NCI-H187 (cell line): ENCODE measurements at regions not wholly inside any gene's neighbourhood (a gene's known extent, or its start where the extent isn't known, plus 50 kb on each side); places are given as distances from the start of the nearest gene placed in this dataset.
"Not testable (repeated sequence)": the region's sequence is repeated elsewhere in the genome, so short reads cannot be mapped to it uniquely, and the experiment has no call there.

Source experiments
- DNase-seq, 2 experiments: peaks; one replicate each; lab custom pipeline; 2025; lab: John Stamatoyannopoulos, UW

DNA sequence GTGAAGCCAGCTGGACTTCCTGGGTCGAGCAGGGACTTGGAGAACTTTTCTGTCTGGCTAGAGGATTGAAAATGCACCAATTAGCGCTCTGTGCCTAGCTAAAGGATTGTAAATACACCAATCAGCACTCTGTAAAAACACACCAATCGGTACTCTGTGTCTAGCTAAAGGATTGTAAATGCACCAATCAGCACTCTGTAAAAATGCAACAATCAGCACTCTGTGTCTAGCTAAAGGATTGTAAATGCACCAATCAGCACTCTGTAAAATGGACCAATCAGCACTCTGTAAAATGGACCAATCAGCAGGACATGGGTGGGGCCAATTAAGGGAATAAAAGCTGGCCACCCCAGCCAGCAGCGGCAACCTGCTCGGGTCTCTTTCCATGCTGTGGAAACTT is 97.3 kb upstream of the GALNT15 start:
- not testable (repeated sequence) for DNase-seq

DNA sequence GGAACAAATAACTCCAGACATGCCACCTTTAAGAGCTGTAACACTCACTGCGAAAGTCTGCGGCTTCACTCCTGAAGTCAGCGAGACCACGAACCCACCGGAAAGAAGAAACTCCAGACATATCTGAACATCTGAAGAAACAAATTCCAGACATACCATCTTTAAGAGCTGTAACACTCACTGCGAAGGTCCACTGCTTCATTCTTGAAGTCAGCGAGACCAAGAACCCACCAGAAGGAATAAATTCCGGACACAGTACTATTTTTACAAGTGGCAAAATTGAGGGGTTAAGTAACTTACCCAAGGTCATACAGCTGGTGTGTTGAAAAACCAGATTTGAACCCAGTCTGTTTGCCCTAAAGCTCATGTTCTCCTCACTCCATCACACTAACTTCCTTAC is 96.8 kb upstream of the GALNT15 start:
- DNase-seq, result not testable (repeated sequence)

DNA sequence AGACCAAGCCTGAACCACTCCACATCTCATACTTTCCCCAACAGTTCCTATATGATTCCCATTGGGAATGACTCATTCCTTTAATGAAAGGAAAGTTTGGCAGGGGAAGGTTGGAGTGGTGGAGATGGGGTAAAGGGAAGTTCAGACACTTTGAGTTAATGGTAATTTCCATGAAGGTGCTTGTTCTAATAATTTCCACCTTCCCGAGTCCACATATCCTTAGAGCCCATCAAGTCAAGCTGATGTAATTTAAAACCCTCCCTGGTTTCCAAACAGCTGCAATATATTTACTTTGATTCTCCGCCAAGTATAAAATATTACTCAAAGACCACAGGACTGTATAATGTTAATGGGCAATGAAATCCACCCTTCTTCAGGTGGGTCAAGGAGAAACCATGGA is 95.0 kb upstream of the GALNT15 start:
- DNase-seq, result no peak

DNA sequence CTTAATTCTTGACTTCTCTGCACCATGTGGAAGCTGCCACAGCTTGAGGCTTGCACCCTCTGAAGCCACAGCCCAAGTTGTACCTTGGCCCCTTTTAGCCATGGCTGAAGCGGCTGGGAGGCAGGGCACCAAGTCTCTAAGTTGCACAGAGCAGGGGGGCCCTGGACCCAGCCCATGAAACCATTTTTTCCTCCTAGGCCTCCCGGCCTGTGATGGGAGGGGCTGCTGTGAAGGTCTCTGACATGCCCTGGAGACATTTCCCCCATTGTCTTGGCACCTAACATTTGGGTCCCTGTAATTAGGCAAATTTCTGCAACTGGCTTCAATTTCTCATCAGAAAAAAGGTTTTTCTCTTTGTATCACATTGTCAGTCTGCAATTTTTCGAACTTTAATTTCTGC is 92.8 kb upstream of the GALNT15 start:
- DNase-seq, result no peak

DNA sequence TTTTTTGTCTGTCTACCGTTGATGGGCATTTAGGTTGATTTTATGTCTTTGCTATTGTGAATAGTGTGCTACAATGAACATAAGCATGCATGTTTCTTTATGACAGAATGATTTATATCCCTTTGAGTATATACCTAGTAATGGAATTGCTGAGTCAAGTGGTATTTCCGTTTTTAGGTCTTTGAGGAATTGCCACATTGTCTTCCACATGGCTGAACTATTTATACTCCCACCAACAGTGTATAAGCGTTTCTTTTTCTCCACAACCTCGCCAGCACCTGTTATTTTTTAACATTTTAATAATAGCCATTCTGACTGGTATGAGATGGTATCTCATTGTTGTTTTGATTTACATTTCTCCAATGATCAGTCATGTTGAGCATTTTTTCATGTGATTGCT is 89.6 kb upstream of the GALNT15 start:
- DNase-seq, result no peak

DNA sequence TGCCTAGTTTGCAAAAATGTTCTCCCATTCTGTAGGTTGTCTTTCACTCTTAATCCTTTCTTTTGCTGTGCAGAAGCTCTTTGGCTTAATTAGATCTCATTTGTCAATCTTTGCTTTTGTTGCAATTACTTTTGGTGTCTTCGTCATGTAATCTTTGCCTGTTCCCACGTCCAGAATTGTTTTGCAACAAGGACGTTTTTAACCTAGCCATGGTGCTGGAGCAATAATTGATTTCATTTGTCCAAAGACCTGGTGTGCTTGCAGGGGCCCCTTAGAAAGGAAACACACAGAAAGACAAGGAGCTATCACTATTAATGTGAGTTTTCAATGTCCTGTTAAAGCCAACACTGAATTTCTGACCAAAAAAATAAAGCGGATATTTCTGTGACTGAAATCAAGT is 89.1 kb upstream of the GALNT15 start:
- no peak for DNase-seq

DNA sequence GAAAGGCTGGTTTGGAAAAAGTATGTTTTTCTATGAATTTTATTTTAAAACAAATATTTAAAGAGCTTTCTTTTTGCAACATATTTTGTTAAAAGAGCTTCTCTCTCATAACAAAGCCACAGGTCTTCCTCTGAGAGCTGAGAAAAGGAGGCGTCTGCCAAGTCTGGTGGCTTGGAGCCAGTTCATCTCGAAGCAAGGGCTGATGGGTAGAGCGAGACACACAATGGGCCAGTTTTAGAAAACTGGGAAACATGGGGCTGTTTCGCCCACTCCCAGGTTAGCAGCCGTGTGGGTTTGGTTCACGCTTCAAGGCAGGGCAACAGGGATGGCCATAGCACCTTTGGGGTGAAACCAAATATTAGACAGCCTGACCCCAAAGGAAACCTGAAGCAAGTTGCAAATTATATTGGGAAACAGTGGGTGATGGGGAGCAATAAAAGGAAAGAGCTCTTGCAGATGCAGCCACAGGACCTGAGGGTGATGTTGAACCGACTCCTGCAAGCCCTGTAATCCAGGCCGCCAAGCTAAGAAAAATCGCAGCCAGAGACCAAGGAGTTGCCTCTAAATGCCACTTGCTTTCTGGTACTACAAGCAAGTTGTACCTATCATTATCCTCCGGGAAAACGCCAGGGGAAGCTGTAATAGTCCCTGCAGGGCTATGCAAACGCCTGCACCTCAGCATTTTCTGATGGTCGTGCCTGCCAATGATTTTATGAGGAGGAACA is 88.4 kb upstream of the GALNT15 start:
- no peak for DNase-seq

DNA sequence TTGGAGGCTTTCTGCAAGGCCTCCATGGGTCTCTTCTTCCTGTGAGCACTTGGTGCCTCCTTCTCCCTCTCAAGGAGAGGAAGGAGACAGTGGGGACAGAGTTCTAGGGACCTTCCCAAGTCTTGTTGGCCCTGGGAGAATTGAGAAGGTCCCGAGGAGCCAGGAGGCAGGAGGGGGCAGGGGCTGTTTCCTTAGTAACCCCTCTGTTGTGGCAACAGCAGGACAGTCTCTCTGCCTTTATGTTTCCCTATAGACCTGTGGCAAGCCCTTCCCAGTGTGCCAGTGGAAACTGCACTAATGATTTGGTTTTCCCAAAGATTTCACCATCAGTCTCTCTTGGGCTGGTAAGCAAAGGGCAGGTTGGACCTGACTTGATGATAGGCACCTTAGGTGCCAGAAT is 87.8 kb upstream of the GALNT15 start:
- no peak for DNase-seq

DNA sequence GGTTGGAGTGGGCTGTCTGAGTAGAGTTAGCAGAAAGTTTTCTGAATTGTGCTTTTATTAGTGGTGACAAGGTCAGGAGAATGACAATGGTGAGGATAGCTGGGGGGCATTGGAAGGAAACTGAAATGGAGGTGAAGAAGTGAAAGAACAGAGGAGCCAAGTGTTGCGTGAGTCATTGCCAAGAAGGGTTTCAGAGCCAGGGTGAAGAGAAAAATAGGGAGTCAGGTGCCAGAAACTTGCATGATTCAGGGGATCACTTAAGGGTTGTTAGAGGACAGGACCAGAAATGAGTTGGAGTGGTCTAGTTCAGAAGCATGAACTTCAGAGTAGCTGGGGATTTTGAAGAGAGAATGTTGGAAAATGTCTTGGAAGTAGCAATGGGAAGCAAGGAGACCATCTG is 86.0 kb upstream of the GALNT15 start:
- DNase-seq, result no peak

DNA sequence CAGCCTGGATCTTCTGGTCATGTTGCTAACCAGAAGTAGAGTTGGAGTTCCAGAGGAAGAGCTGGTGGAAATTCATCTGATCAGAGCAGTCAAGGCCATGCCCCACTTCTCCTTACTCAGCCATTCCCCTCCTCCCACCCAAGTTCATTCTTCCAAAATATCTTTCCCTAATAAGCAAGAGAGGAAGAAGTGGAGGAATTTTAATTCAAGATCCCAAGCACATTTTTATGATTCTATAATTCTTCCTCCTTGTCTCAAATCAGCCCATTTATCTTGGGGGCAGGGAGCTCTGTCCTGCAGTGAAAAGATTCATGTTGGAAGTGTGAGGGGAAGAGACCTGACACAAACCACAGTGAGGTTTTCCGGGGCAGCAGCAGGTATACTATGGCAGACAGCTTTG is 85.0 kb upstream of the GALNT15 start:
- no peak for DNase-seq

DNA sequence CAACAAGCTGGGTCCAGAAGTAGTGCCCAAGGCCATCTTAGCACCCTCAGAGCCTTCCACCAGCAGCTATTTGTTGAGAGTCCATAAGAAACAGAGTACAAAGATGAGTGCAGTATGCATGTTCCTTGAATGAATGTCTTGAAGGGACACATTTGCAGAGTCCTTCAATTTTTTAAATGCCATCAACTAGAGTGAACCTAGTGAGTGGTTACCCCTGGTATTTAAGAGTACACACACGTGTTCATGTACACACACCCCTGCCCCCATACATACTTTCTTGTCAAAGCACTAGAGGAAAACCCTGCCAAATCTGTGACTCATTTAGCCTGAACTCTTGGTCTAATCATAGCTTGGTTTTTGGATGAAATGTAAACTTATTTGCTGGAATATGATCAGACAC is 84.5 kb upstream of the GALNT15 start:
- DNase-seq, result no peak

DNA sequence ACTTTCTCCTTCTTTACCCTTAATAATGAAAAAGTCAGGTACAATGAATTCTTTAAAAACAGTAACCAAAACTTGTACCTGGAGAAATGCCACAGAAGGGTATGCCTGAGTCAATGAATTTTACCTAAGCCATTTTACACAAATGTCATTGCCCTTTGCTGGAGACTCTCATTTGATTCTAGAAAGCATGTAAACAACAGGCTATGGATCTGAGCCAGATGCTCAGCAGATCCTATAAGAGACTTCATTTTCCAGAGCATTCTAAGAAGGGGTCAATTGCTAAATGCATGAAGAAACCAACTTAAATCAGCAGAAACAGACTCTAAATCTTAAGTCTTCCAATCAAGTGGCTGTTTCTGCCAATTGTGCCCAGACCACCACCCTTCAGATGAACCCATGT is 83.8 kb upstream of the GALNT15 start:
- no peak for DNase-seq

DNA sequence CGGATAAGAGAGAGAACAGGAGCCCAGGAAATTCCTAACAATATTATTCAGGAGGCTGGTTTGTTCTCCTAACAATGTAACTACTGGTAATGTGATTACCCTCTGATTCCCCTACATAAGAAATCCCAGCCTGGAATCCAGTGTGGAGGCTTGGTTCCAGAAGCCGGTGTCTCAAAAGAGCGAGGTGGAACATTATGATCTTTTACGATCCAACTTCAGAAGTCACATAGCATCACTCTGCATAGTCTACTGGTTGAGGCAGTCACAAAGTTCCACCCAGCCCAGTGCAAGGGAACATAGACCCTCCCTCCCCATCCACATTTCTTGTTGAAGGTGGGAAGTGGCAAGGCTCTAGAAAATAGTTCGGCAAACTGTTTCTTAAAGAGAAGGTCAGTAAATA is 81.6 kb upstream of the GALNT15 start:
- DNase-seq, result no peak

DNA sequence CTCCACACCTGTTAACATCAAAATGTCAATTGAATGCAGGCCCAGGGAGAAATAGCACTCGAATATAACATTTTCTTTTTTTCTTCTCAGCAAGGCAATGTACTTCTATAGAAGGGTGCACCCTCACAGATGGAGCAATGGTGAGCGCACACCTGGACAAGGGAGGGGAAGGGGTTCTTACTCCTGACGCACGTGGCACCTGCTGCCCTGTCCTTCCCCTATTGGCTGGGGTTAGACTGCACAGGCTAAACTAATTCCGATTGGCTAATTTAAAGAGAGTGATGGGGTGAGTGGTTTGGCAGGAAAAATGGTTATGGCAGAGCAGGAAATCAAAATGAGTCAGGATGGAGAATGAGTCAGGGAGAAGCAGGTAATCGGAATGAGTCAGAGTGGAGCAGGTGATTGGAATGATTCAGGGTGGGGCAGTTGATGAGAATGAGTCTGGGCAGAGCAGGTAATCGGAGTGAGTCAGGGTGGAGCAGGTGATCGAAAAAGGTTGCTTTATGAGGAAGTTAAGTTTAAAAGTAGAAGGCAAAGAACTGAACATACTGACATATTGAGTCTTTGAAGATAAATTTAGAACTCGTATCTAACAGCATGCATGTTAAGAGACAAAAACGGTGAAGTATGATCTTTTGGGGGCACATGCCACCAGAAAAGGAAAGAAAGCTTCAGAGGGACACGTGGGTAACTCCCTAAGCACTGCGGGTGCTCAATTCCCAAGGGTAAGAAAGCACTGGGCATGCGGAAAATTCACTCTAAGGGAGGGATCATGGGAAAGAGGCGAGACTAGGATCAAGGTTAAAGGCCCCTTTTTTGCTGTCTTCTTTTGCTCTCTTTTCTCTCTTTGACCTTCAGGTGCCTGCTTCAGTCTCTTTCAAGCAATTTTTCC is 72.9 kb upstream of the GALNT15 start:
- no peak for DNase-seq

DNA sequence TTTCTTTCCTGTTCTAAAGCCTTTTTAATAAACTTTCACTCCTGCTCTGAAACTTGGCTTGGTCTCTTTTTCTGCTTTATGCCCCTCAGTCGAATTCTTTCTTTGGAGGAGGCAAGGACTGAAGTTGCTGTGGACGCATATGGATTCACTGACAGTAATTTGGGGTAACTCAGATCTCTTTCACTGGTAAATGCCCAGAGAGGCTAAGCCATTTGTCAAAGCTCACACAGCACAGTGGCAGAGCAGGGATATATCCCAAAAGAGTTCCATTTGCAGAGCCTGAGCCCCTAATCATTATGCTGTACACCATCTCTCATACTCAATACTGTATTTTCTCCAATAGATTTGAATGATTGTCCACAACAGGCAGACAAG is 72.3 kb upstream of the GALNT15 start:
- no peak for DNase-seq

DNA sequence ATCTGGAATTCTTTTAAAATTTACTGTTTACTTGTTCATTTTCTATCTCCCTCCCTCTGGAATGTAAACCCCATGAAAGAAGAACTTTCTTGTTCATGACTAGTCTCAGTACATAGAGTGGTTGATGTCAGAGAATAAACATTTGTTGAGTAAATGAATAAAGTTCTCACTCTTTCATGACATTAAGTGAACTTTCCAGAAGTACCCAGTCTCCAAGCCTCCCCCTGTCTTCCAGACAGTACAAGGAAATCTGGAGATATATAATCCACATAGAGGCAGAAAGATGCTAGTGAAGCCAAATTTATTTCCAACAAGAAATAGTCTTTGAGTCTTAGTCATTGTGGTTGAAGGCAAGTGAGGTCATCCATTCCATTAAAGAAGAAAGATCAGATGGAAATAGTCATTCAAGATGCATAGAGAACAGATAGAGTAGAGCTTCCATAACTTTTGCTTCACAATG is 71.5 kb upstream of the GALNT15 start:
- no peak for DNase-seq

DNA sequence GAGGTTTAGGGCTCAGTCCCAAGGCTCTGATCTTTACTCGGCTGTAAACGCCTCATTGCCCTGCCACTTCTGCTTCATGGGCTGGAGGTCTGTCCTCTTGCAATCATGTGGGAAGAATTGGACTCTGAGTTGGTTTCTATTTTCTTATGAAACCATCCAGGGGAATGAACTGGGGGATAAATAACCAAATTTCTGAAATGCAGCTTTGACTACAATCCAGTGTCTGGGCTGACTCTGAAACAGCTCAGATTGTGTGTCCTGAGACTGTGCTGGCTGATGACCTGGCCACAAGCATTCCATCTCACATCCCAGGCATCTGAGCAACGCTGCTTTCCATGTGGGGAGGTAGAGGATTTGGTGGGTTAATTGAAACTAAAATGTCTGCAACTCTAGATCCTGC is 71.0 kb upstream of the GALNT15 start:
- DNase-seq, result no peak

DNA sequence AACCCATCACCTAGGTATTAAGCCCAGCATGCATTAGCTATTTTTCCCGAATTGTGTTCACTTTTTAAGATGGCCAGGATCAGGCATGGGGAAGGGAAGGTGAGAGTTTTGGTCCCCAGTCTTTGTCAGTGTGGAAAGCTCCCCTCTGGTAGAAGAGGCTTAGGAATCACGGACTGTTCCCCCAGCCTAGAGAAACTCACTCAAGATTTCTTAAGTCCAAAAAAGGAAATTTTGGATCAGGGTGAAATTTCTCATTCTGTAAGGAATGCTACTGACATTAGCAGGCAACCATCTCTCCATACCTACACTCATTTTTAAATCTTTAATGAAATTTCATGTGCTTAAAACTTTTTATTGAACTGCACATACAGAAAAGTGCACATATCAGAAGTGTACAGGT is 70.3 kb upstream of the GALNT15 start:
- no peak for DNase-seq

DNA sequence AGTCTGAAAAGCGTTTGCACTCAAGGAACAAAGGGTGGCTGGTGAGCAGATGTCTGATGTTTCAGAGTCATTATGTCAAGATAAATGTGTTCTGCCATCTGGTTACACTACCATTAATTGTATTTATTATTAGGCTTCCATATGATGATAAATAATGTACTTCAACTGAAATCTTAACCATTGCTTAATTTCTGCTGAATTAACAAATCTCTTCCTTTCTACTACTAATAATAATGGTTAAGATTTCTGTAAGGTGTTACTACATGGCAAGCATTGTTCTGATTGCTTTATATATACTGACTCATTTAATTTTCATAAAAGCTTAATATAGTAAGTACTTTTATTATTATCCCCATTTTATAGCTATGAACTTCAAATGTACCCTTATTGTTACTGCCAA is 68.4 kb upstream of the GALNT15 start:
- no peak for DNase-seq

DNA sequence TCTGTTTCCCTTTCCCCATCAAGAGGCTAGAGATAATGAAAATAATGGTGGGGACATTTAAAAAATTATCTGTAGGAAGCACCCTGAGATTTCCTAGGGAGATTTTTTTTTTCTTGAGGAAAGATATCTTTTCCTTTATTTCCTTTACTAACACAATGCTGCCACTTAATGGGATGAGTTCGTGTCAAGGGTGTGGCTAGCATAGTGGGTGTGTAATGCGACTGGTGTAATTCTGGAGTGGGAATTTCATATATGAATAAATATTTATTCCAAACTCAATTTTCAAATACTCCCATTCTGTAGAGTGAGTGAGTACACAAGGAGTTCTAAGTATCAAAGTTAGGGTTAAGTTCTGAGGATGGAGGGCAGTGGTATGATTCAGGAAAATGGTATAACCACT is 66.1 kb upstream of the GALNT15 start:
- no peak for DNase-seq

DNA sequence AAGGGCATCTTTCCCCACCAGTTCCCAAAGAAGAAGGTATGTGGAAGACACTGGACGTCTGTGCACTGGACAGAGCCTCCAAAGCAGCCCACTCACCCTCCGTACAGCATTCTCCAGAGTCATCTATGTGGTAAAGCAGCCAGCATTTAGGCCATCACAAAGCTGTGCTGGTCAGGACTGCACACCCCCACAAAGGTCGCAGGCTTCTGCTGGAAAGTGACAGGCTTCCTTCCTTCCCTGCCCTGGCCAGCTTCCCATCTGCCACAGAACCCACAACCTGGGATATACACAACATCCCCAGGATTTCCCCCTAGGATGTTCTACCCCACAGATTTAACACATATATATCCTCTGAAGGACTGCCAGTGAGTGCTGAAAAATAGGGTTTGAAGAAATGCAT is 64.6 kb upstream of the GALNT15 start:
- no peak for DNase-seq

DNA sequence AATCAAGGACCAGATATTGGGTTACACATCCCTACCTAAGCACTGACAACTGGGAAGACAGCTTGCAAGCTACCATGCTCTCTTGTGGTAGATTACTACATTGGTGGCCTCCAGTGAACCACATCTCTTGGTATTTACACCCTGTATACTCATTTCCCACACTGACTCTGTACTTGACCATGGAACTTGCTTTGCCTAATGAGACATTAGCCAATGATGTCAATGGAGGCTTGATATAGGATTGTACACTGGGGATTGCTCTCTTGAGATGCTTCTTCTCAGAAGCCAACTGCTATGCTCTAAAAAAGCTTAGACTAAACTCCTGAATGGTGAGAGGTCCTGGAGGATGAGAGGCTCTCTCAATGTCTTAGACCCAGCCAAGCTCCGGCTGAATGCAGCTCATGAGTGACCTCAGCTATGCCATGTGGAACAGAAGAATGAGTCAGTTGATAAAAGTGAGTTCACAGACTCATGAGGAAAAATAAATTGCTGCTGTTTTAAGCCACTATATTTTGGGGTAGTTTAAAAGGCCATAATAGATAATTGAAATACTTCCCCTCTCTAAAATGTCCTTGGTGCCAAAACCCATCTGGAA is 61.5 kb upstream of the GALNT15 start:
- no peak for DNase-seq

DNA sequence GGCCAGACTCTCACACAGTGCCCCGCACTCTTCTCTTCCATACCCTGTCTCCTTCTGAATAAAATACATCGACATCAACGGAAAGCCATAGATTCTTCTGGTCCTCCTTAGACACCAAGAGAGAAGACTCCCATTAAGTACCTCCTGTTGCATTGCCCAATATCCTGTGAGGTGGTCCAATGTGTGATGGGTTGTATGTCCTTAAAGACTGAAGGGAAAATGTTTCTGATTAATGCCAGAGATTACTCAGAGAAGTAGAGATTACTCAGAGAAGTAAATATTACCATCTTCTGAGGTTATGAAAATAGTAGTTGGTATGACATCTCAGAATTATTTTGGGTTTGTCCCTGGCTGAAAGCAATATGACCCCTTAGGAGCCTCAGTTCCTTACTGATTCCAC is 60.8 kb upstream of the GALNT15 start:
- no peak for DNase-seq
